ENCODE measurements at regions not wholly inside any gene's neighbourhood (a gene's known extent, or its start where the extent isn't known, plus 50 kb on each side); places are given as distances from the start of the nearest gene placed in this dataset.

DNA sequence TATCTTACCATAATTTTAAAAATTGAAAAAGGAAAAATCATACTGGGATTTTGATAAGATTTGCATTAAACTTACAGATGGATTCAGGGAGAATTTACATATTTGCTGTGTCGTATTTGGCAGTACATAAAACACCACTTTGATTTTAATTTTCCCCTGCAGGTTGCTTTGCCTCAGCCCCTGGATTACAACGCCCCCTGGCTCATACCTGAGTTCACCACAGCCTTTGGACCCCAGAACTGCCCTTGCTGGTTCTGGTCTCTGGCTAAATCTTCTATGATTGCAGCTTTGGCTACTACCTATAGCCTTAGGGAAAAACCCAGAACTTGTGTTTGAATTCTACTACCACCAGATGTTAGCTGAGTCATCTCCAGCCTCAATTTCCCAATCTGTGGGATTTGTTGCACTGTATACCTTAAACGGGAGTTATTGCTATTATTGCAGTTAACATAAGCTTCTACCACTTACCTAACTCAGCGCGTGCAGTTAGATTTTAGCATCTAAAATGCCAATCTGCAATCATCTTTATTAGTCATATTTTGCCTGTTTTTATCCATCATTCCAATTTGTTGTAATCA, 315.7 kb upstream of the GADL1 start:
- TF ChIP-seq CTCF (IDR thresholded peaks at IDR 0.05; ENCODE audit: insufficient read depth, low read depth, low read length, missing control alignments), result no peak
- peak; percentile 12 for DNase-seq (ENCODE audit: low read depth)

GRCh38 chr3:31213869-31214486, 318.7 kb upstream of the STT3B start:
- DNase-seq (ENCODE audit: low read depth), result no peak
- no peak overlapping the region for H3K4me3 ChIP-seq (ENCODE audit: low read length)
- TF ChIP-seq CTCF (IDR thresholded peaks at IDR 0.05; ENCODE audit: insufficient read depth, low read depth, low read length, missing control alignments), result no peak

More for the DNA sequence above, 315.7 kb upstream of the GADL1 start:
- H3K4me3 ChIP-seq (ENCODE audit: low read length), result no peak overlapping the region

DNA sequence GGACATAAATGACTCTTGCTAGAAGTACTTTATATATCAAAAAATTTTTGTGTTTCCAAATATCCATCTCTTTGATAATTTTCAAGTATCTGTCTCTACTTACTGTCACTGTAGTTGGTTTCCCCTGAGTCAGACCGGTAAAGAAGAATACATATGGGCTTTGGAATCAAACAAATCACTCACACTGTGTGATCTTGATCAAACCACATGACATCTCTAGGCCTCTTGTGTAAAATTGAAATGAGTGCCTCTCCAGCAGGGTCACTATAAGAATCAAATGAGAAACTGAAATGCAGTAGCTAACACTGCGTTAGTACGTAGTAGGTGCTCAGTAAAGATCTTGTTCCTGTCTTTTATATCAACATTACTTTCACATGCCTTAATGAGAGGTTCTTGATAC, 314.6 kb upstream of the STT3B start:
- no peak for DNase-seq (ENCODE audit: low read depth)
- H3K4me3 ChIP-seq (ENCODE audit: low read length), result no peak overlapping the region
- no peak for TF ChIP-seq CTCF (IDR thresholded peaks at IDR 0.05; ENCODE audit: insufficient read depth, low read depth, low read length, missing control alignments)

GRCh38 chr3:31219131-31219843, 313.4 kb upstream of the STT3B start:
- no peak for TF ChIP-seq CTCF (IDR thresholded peaks at IDR 0.05; ENCODE audit: insufficient read depth, low read depth, low read length, missing control alignments)
- no peak for DNase-seq (ENCODE audit: low read depth)

DNA sequence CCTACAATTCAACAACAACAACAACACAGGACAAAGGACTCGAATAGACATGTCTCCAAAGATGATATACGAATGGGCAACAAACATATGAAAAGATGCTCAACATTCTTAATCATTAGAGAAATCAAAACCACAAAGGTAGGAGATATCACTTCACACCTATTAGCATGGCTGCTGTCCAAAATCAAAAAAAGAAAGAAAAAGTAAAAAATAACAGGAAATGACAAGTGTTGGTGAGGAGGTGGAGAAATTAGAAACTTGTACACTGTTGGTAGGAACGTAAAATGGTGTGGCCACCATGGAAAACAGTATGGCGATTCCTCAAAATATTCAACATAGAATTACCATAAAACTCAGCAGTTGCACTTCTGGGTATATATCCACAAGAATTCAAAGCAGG, 312.3 kb upstream of the STT3B start:
- H3K4me3 ChIP-seq (ENCODE audit: low read length), result no peak overlapping the region
- no peak for DNase-seq (ENCODE audit: low read depth)
- no peak for TF ChIP-seq CTCF (IDR thresholded peaks at IDR 0.05; ENCODE audit: insufficient read depth, low read depth, low read length, missing control alignments)

More at GRCh38 chr3:31219131-31219843, 313.4 kb upstream of the STT3B start:
- no peak overlapping the region for H3K4me3 ChIP-seq (ENCODE audit: low read length)

DNA sequence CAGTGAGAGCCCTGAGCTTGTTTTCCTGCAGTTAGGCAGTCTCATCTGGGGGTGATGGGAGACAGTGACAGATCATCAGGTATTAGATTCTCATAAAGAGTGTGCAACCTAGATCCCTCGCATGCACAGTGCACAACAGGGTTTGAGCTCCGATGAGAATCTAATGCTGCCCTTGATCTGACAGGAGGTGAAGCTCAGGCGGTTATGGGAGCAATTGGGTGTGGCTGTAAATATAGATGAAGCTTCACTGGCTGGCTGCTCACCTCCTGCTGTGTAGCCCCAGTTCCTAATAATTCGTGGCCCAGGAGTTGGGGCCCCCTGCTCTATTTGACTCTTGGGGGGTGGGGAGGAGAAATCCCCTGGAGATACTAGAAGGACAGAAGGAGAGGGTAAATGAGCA, 309.4 kb upstream of the STT3B start:
- no peak for TF ChIP-seq CTCF (IDR thresholded peaks at IDR 0.05; ENCODE audit: insufficient read depth, low read depth, low read length, missing control alignments)

More for the DNA sequence above, 309.4 kb upstream of the STT3B start:
- H3K4me3 ChIP-seq (ENCODE audit: low read length), result no peak overlapping the region
- no peak for DNase-seq (ENCODE audit: low read depth)

Data from epithelial cell of esophagus (primary cell).